Left ventricle myocardium inferior (tissue), 1 donor: ENCODE measurements at regions not wholly inside any gene's neighbourhood (a gene's known extent, or its start where the extent isn't known, plus 50 kb on each side); places are given as distances from the start of the nearest gene placed in this dataset.

Source experiments
- DNase-seq: peaks from one replicate; pipeline ENCODE4 v3.0.0-alpha.2; 2020
- H3K27ac ChIP-seq: fragments of 200-600 bp; replicated peaks from 2 replicates; pipeline ENCODE4 v1.8.0; 2021
- H3K27me3 ChIP-seq: fragments of 200-600 bp; 2 replicates; pipeline ENCODE4 v1.8.0; 2021; ENCODE audit warnings: low read depth
- H3K36me3 ChIP-seq: fragments of 200-600 bp; 2 replicates; pipeline ENCODE4 v1.8.0; 2021
- H3K4me1 ChIP-seq: fragments of 200-600 bp; 2 replicates; pipeline ENCODE4 v1.8.0; 2021
- H3K4me3 ChIP-seq: fragments of 200-600 bp; 2 replicates; pipeline ENCODE4 v1.8.0; 2021; ENCODE audit warnings: mild to moderate bottlenecking, moderate library complexity
- H3K9me3 ChIP-seq: fragments of 200-600 bp; replicated peaks from 2 replicates; pipeline ENCODE4 v1.8.0; 2021
- CTCF ChIP-seq: fragments of 200-600 bp; IDR thresholded peaks from 2 replicates; pipeline ENCODE4 v1.8.0; 2021; ENCODE audit warnings: antibody characterized with exemption, mild to moderate bottlenecking, borderline replicate concordance
- intact Hi-C: fragments of 100-400 bp; cut with micrococcal nuclease; formaldehyde crosslinking; loops from one replicate; pipeline ENCODE4 v1.11.0; 2022
- donor health status: DM: no; HTN: yes; CAD: no; lungs with severe emphysema.

- Histone ChIP-seq H3K36me3 (no peaks in the 10 kb centered on the region), H3K4me1 (peaks cover 16% of the 10 kb centered on the region), H3K27me3 (no peaks in the 10 kb centered on the region), H3K4me3 (no peak overlapping the region), H3K9me3 (peaks cover 18% of the 10 kb centered on the region), H3K27ac (no peak overlapping the region)
- intact Hi-C loops, result no loop called here
- TF ChIP-seq CTCF, result no peak
- no peak for DNase-seq
Measured at GRCh38 chr6:132096996-132097395, 145.8 kb upstream of the CCN2 start.

- H3K36me3 ChIP-seq, result no peaks in the 10 kb centered on the region
- no peaks in the 10 kb centered on the region for H3K27me3 ChIP-seq
- no peak overlapping the region for H3K27ac ChIP-seq
- intact Hi-C loops, result no loop called here
- H3K4me1 ChIP-seq, result peaks cover 8% of the 10 kb centered on the region
- no peak for TF ChIP-seq CTCF
- H3K9me3 ChIP-seq, result peaks cover 25% of the 10 kb centered on the region
- H3K4me3 ChIP-seq, result no peak overlapping the region
- DNase-seq, result no peak
Measured at GRCh38 chr6:132096245-132096644, 145.1 kb upstream of the CCN2 start.

- no peak for TF ChIP-seq CTCF
- no peak for DNase-seq
- Histone ChIP-seq H3K9me3 (peaks cover 32% of the 10 kb centered on the region), H3K27ac (no peak overlapping the region), H3K4me3 (no peak overlapping the region), H3K27me3 (no peaks in the 10 kb centered on the region), H3K4me1 (peaks cover 18% of the 10 kb centered on the region), H3K36me3 (no peaks in the 10 kb centered on the region)
- intact Hi-C loops, result no loop called here
Measured at GRCh38 chr6:132089173-132089572, 138.0 kb upstream of the CCN2 start.

- no peak for TF ChIP-seq CTCF
- intact Hi-C loops, result no loop called here
- peaks cover 18% of the 10 kb centered on the region for H3K4me1 ChIP-seq
Measured at GRCh38 chr6:132088150-132088549, 137.0 kb upstream of the CCN2 start.

GRCh38 chr6:132087391-132087790, 136.2 kb upstream of the CCN2 start:
- no peaks in the 10 kb centered on the region for H3K27me3 ChIP-seq
- intact Hi-C loops, result no loop called here
- no peak overlapping the region for H3K27ac ChIP-seq
- H3K36me3 ChIP-seq, result no peaks in the 10 kb centered on the region
- H3K4me3 ChIP-seq, result no peak overlapping the region
- peaks cover 22% of the 10 kb centered on the region for H3K9me3 ChIP-seq
- H3K4me1 ChIP-seq, result peaks cover 18% of the 10 kb centered on the region
- no peak for DNase-seq
- no peak for TF ChIP-seq CTCF

More at GRCh38 chr6:132088150-132088549, 137.0 kb upstream of the CCN2 start:
- Histone ChIP-seq H3K27ac (no peak overlapping the region), H3K36me3 (no peaks in the 10 kb centered on the region), H3K4me3 (no peak overlapping the region), H3K9me3 (peaks cover 27% of the 10 kb centered on the region), H3K27me3 (no peaks in the 10 kb centered on the region)
- DNase-seq, result no peak

- TF ChIP-seq CTCF, result no peak
- no peak overlapping the region for H3K4me3 ChIP-seq
Measured at GRCh38 chr6:132085731-132086130, 134.6 kb upstream of the CCN2 start.

More at GRCh38 chr6:132085731-132086130, 134.6 kb upstream of the CCN2 start:
- Histone ChIP-seq H3K27ac (peak overlapping the region; percentile 46), H3K9me3 (peaks cover 5% of the 10 kb centered on the region), H3K36me3 (no peaks in the 10 kb centered on the region), H3K4me1 (peaks cover 18% of the 10 kb centered on the region), H3K27me3 (no peaks in the 10 kb centered on the region)
- no peak for DNase-seq
- intact Hi-C loops, result no loop called here
